ENCODE measurements at regions not wholly inside any gene's neighbourhood (a gene's known extent, or its start where the extent isn't known, plus 50 kb on each side); places are given as distances from the start of the nearest gene placed in this dataset.
"Not testable (repeated sequence)": the region's sequence is repeated elsewhere in the genome, so short reads cannot be mapped to it uniquely, and the experiment has no call there.

- DNase-seq, result no peak
These were observed 263.4 kb upstream of the SLC30A5 start for GRCh38 chr5:68830377-68830898.

- DNase-seq, result no peak
These were observed 259.3 kb upstream of the SLC30A5 start for GRCh38 chr5:68834491-68834981.

- DNase-seq, result no peak
These were observed 255.6 kb upstream of the SLC30A5 start for GRCh38 chr5:68838157-68838718.

GRCh38 chr5:68839019-68839552 is 254.7 kb upstream of the SLC30A5 start:
- no peak for DNase-seq

GRCh38 chr5:68843624-68844364 is 250.0 kb upstream of the SLC30A5 start:
- DNase-seq, result no peak

GRCh38 chr5:68845131-68845530 is 248.7 kb upstream of the SLC30A5 start:
- DNase-seq, result no peak

GRCh38 chr5:68846828-68847227 is 247.0 kb upstream of the SLC30A5 start:
- no peak for DNase-seq

- DNase-seq, result no peak
These were observed 245.7 kb upstream of the SLC30A5 start for GRCh38 chr5:68848091-68848490.

- DNase-seq, result no peak
These were observed 244.7 kb upstream of the SLC30A5 start for GRCh38 chr5:68849103-68849502.

- no peak for DNase-seq
These were observed 243.9 kb upstream of the SLC30A5 start for GRCh38 chr5:68849906-68850305.

- no peak for DNase-seq
These were observed 232.7 kb upstream of the SLC30A5 start for GRCh38 chr5:68861099-68861498.

- DNase-seq, result no peak
These were observed 231.3 kb upstream of the SLC30A5 start for GRCh38 chr5:68862560-68862959.

- DNase-seq, result not testable (repeated sequence)
These were observed 228.6 kb upstream of the SLC30A5 start for GRCh38 chr5:68865192-68865591.

- no peak for DNase-seq
These were observed 221.6 kb upstream of the SLC30A5 start for GRCh38 chr5:68872088-68872839.

GRCh38 chr5:68873198-68873597 is 220.6 kb upstream of the SLC30A5 start:
- DNase-seq, result peak in 1 of 2 experiments; percentile 3

- DNase-seq, result no peak
These were observed 218.5 kb upstream of the SLC30A5 start for GRCh38 chr5:68875351-68875750.

GRCh38 chr5:68883436-68883835 is 210.4 kb upstream of the SLC30A5 start:
- DNase-seq, result no peak

- no peak for DNase-seq
These were observed 209.6 kb upstream of the SLC30A5 start for GRCh38 chr5:68884144-68884754.

- no peak for DNase-seq
These were observed 208.9 kb upstream of the SLC30A5 start for GRCh38 chr5:68884883-68885282.

- no peak for DNase-seq
These were observed 207.0 kb upstream of the SLC30A5 start for GRCh38 chr5:68886814-68887213.

GRCh38 chr5:68891718-68892117 is 202.1 kb upstream of the SLC30A5 start:
- DNase-seq, result no peak

- DNase-seq, result no peak
These were observed 199.1 kb upstream of the SLC30A5 start for GRCh38 chr5:68894673-68895072.

GRCh38 chr5:68898951-68899471 is 194.8 kb upstream of the SLC30A5 start:
- DNase-seq, result peak; percentile 6 to 21
